ENCODE measurements at regions not wholly inside any gene's neighbourhood (a gene's known extent, or its start where the extent isn't known, plus 50 kb on each side); places are given as distances from the start of the nearest gene placed in this dataset.

DNA sequence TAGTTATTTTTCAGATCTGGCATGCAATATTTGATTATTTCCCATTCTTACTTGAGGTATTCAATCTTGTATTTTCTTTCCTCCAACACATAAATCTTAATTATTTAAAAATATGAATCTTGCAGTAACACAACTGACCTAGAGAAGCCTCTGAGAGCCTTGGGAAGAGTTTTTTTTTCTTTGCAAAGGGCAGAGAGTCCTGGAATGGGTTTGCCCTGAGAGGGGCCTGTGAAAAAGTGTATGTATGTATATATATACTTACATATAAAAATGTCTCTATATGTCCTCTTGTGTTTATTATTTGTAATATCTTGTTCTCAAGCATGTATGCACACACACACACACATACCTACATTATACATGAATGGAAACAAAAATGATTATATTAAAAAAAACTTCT, 801.2 kb upstream of the SLITRK1 start:
- TF ChIP-seq, protein P1, sequence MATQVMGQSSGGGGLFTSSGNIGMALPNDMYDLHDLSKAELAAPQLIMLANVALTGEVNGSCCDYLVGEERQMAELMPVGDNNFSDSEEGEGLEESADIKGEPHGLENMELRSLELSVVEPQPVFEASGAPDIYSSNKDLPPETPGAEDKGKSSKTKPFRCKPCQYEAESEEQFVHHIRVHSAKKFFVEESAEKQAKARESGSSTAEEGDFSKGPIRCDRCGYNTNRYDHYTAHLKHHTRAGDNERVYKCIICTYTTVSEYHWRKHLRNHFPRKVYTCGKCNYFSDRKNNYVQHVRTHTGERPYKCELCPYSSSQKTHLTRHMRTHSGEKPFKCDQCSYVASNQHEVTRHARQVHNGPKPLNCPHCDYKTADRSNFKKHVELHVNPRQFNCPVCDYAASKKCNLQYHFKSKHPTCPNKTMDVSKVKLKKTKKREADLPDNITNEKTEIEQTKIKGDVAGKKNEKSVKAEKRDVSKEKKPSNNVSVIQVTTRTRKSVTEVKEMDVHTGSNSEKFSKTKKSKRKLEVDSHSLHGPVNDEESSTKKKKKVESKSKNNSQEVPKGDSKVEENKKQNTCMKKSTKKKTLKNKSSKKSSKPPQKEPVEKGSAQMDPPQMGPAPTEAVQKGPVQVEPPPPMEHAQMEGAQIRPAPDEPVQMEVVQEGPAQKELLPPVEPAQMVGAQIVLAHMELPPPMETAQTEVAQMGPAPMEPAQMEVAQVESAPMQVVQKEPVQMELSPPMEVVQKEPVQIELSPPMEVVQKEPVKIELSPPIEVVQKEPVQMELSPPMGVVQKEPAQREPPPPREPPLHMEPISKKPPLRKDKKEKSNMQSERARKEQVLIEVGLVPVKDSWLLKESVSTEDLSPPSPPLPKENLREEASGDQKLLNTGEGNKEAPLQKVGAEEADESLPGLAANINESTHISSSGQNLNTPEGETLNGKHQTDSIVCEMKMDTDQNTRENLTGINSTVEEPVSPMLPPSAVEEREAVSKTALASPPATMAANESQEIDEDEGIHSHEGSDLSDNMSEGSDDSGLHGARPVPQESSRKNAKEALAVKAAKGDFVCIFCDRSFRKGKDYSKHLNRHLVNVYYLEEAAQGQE (IDR thresholded peaks at IDR 0.05; ENCODE audit: insufficient replicate concordance, low read depth): no peak
- TF ChIP-seq SPI1 (IDR thresholded peaks at IDR 0.05; ENCODE audit: borderline replicate concordance, low read depth) (no peak), GABPA (IDR thresholded peaks at IDR 0.05; ENCODE audit: low read depth) (no peak), POLR2AphosphoS5 (IDR thresholded peaks at IDR 0.05; ENCODE audit: low read depth) (no peak)
- TF ChIP-seq, protein P2, sequence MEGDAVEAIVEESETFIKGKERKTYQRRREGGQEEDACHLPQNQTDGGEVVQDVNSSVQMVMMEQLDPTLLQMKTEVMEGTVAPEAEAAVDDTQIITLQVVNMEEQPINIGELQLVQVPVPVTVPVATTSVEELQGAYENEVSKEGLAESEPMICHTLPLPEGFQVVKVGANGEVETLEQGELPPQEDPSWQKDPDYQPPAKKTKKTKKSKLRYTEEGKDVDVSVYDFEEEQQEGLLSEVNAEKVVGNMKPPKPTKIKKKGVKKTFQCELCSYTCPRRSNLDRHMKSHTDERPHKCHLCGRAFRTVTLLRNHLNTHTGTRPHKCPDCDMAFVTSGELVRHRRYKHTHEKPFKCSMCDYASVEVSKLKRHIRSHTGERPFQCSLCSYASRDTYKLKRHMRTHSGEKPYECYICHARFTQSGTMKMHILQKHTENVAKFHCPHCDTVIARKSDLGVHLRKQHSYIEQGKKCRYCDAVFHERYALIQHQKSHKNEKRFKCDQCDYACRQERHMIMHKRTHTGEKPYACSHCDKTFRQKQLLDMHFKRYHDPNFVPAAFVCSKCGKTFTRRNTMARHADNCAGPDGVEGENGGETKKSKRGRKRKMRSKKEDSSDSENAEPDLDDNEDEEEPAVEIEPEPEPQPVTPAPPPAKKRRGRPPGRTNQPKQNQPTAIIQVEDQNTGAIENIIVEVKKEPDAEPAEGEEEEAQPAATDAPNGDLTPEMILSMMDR (IDR thresholded peaks at IDR 0.05; ENCODE audit: insufficient read depth, low read length): no peak
- DNase-seq (ENCODE audit: low read depth in 1 of 2, low spot score in 1 of 2): no peak
- Histone ChIP-seq H3K4me3 (replicated peaks; ENCODE audit: insufficient read depth, low read length) (no peak overlapping the region), H3K27me3 (ENCODE audit: insufficient read depth, poor library complexity, severe bottlenecking) (no peaks in the 10 kb centered on the region), H3K27ac (replicated peaks) (no peak overlapping the region)

DNA sequence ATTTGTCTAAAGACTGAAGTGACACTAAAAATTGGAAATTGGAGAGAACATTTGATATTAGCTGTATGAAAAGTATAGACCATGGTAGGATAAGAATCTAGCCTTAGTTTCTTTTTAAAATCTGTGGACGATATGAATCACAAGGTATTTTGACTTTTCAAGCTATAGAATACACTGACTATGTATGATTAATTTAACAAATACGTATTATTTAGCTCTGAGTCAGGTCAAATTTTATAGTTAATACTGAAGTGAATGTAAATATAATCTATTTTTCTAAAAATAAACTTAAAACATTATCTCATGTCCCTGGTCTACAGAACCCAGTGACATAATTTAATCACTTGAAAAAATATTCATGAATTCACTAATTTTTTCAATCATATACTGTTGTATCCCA, 795.6 kb upstream of the SLITRK1 start:
- Histone ChIP-seq H3K4me3 (replicated peaks; ENCODE audit: insufficient read depth, low read length) (no peak overlapping the region), H3K27me3 (ENCODE audit: insufficient read depth, poor library complexity, severe bottlenecking) (no peaks in the 10 kb centered on the region), H3K27ac (replicated peaks) (no peak overlapping the region)
- DNase-seq (ENCODE audit: low read depth in 1 of 2, low spot score in 1 of 2): no peak
- no peak for TF ChIP-seq SPI1 (IDR thresholded peaks at IDR 0.05; ENCODE audit: borderline replicate concordance, low read depth)

DNA sequence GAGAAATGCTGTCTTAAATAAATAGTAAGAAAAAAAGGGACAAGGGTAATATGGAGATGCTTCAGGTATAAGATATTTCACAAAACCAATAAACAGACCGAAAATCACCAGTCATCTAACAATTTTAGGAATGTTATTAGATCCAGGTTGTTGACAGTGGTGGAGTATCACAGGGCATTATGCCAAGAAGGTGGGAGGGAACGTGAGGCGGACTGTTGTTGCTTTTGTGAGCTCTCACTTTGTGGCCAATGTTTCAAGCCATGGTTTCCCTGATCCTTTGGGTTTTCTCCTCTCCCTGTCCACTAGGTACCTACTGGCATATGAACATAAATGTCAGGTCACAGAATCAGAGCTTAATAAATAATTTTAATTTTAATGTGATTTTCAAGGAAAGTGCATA, 790.3 kb upstream of the SLITRK1 start:
- TF ChIP-seq GABPA (IDR thresholded peaks at IDR 0.05; ENCODE audit: low read depth) (no peak), POLR2AphosphoS5 (IDR thresholded peaks at IDR 0.05; ENCODE audit: low read depth) (no peak), SPI1 (IDR thresholded peaks at IDR 0.05; ENCODE audit: borderline replicate concordance, low read depth) (no peak)
- TF ChIP-seq, protein P2 (IDR thresholded peaks at IDR 0.05; ENCODE audit: insufficient read depth, low read length): no peak
- TF ChIP-seq, protein P1 (IDR thresholded peaks at IDR 0.05; ENCODE audit: insufficient replicate concordance, low read depth): no peak
- no peak for DNase-seq (ENCODE audit: low read depth in 1 of 2, low spot score in 1 of 2)
- H3K27ac ChIP-seq (replicated peaks): no peak overlapping the region
- H3K27me3 ChIP-seq (ENCODE audit: insufficient read depth, poor library complexity, severe bottlenecking): no peaks in the 10 kb centered on the region
- no peak overlapping the region for H3K4me3 ChIP-seq (replicated peaks; ENCODE audit: insufficient read depth, low read length)

DNA sequence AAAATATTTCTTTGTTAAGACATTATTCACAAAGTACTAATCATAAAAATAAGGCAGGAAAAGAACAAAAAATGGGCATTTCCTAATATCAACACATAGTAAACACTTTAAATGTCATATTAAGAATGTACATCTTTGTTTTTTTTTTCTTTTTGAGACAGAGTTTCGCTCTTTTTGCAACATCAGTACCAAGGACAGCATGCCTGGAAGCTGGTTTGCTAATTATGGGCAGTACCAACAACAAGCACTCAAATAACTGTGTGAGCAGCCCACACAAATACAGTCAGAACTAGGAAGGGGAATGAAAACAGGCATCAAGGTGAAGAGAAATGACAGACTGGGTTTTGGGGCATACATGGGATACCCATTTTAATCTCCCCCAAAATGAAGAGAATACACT, 788.0 kb upstream of the SLITRK1 start:
- no peak overlapping the region for H3K27ac ChIP-seq (replicated peaks)
- no peak for TF ChIP-seq POLR2AphosphoS5 (IDR thresholded peaks at IDR 0.05; ENCODE audit: low read depth)
- TF ChIP-seq, protein P1 (IDR thresholded peaks at IDR 0.05; ENCODE audit: insufficient replicate concordance, low read depth): peak; percentile 82
- H3K27me3 ChIP-seq (ENCODE audit: insufficient read depth, poor library complexity, severe bottlenecking): no peaks in the 10 kb centered on the region
- DNase-seq (ENCODE audit: low read depth in 1 of 2, low spot score in 1 of 2): no peak
- H3K4me3 ChIP-seq (replicated peaks; ENCODE audit: insufficient read depth, low read length): no peak overlapping the region
